ENCODE measurements at regions not wholly inside any gene's neighbourhood (a gene's known extent, or its start where the extent isn't known, plus 50 kb on each side); places are given as distances from the start of the nearest gene placed in this dataset.

GRCh38 chr3:72344647-72345046 lies 503.6 kb downstream of the SHQ1 start:
- H4K8ac ChIP-seq (ENCODE audit: low read depth in 2 of 2, low read length in 2 of 2): no peak overlapping the region
- WGBS, 2 experiments (ENCODE audit: extremely low coverage in 2 of 2, insufficient read length in 1 of 2): 20% methylated on average over 1 of the region's 6 CpGs; no CpG with 5 or more reads in 1 of the 2 experiments
- no peaks in the 10 kb centered on the region for H4K20me1 ChIP-seq (ENCODE audit: insufficient read depth, low read length)
- in situ Hi-C loops (cut with MboI; ENCODE audit: low sequenced_read_pairs) (no loop called here), intact Hi-C loops (cut with micrococcal nuclease) (no loop called here), dilution Hi-C loops (cut with HindIII; ENCODE audit: low sequenced_read_pairs, unreplicated experiment) (no loop called here)
- no peak overlapping the region for H3K23ac ChIP-seq (ENCODE audit: low read depth, low read length)
- no TSS peak for BruUV-seq (replicated peaks)
- H3K14ac ChIP-seq (replicated peaks; ENCODE audit: low read depth, low read length): no peak overlapping the region
- no peak overlapping the region for H2BK5ac ChIP-seq (ENCODE audit: low read depth, low read length, poor library complexity, severe bottlenecking)
- no peak overlapping the region for H3K9ac ChIP-seq (ENCODE audit: low read depth, low read length)
- H2AFZ ChIP-seq (replicated peaks; ENCODE audit: low read length, poor library complexity): no peak overlapping the region
- no peaks in the 10 kb centered on the region for H3K36me3 ChIP-seq (ENCODE audit: control insufficient read depth, insufficient read depth, low read length)
- no peak overlapping the region for H3K4ac ChIP-seq (ENCODE audit: low read depth, low read length)
- no peaks in the 10 kb centered on the region for H3K9me3 ChIP-seq (ENCODE audit: control insufficient read depth, insufficient read depth, low read length)
- POLR2A ChIA-PET (ENCODE audit: unreplicated experiment): no interaction called here
- no peak for ATAC-seq (ENCODE audit: low read depth)
- no peak overlapping the region for H4K91ac ChIP-seq (ENCODE audit: insufficient read depth, low read depth, low read length)
- no peak overlapping the region for H3K4me3 ChIP-seq (ENCODE audit: insufficient read depth, low read depth, low read length)
- CTCF ChIA-PET: no interaction called here
- H3K18ac ChIP-seq (ENCODE audit: low read depth, low read length): no peak overlapping the region
- no peak overlapping the region for H2BK120ac ChIP-seq (ENCODE audit: low read depth, low read length)
- no peak for DNase-seq
- H3K27me3 ChIP-seq (ENCODE audit: control insufficient read depth, insufficient read depth, low read length): 0 out of 2 replicates have a peak, but pooled peaks cover 2% of the 10 kb centered on the region
- H3K9me1 ChIP-seq (ENCODE audit: insufficient read depth, low read length): peaks cover 3% of the 10 kb centered on the region; the same call in 1 of the 2 replicates
- H3K56ac ChIP-seq (ENCODE audit: extremely low read depth, insufficient read depth, low read length): no peak overlapping the region
- H3K27ac ChIP-seq (ENCODE audit: insufficient read depth, low read length): no peak overlapping the region
- no peaks in the 10 kb centered on the region; the same call in 1 of the 2 replicates for H3K4me1 ChIP-seq (ENCODE audit: control insufficient read depth, insufficient read depth, low read length)
- no peaks in the 10 kb centered on the region for H3K79me1 ChIP-seq (ENCODE audit: low read depth in 1 of 2, low read length in 2 of 2)
- TF ChIP-seq, protein P1, sequence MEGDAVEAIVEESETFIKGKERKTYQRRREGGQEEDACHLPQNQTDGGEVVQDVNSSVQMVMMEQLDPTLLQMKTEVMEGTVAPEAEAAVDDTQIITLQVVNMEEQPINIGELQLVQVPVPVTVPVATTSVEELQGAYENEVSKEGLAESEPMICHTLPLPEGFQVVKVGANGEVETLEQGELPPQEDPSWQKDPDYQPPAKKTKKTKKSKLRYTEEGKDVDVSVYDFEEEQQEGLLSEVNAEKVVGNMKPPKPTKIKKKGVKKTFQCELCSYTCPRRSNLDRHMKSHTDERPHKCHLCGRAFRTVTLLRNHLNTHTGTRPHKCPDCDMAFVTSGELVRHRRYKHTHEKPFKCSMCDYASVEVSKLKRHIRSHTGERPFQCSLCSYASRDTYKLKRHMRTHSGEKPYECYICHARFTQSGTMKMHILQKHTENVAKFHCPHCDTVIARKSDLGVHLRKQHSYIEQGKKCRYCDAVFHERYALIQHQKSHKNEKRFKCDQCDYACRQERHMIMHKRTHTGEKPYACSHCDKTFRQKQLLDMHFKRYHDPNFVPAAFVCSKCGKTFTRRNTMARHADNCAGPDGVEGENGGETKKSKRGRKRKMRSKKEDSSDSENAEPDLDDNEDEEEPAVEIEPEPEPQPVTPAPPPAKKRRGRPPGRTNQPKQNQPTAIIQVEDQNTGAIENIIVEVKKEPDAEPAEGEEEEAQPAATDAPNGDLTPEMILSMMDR (conservative IDR thresholded peaks at IDR 0.05; ENCODE audit: low read depth, low read length): no peak
- no peak for TF ChIP-seq RCOR1 (IDR thresholded peaks at IDR 0.05; ENCODE audit: insufficient replicate concordance, low read length)
- TF ChIP-seq, protein P2, sequence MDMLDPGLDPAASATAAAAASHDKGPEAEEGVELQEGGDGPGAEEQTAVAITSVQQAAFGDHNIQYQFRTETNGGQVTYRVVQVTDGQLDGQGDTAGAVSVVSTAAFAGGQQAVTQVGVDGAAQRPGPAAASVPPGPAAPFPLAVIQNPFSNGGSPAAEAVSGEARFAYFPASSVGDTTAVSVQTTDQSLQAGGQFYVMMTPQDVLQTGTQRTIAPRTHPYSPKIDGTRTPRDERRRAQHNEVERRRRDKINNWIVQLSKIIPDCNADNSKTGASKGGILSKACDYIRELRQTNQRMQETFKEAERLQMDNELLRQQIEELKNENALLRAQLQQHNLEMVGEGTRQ (IDR thresholded peaks at IDR 0.05; ENCODE audit: low read depth, low read length): no peak
- no peak for TF ChIP-seq CHD1 (IDR thresholded peaks at IDR 0.05; ENCODE audit: low read depth, low read length)
- TF ChIP-seq BHLHE40 (IDR thresholded peaks at IDR 0.05; ENCODE audit: low read depth, low read length): no peak
- TF ChIP-seq MAFK (IDR thresholded peaks at IDR 0.05; ENCODE audit: low read depth, low read length): no peak
- TF ChIP-seq POLR2A (IDR thresholded peaks at IDR 0.05; ENCODE audit: low read depth, low read length): no peak
- TF ChIP-seq, protein P3, sequence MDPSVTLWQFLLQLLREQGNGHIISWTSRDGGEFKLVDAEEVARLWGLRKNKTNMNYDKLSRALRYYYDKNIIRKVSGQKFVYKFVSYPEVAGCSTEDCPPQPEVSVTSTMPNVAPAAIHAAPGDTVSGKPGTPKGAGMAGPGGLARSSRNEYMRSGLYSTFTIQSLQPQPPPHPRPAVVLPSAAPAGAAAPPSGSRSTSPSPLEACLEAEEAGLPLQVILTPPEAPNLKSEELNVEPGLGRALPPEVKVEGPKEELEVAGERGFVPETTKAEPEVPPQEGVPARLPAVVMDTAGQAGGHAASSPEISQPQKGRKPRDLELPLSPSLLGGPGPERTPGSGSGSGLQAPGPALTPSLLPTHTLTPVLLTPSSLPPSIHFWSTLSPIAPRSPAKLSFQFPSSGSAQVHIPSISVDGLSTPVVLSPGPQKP (IDR thresholded peaks at IDR 0.05; ENCODE audit: borderline replicate concordance, low read depth, low read length): no peak
- TF ChIP-seq RAD21 (IDR thresholded peaks at IDR 0.05; ENCODE audit: low read length): no peak
- no peak for TF ChIP-seq FOS (IDR thresholded peaks at IDR 0.05; ENCODE audit: low read depth, low read length)
- no peak for TF ChIP-seq NFE2L2 (IDR thresholded peaks at IDR 0.05; ENCODE audit: low read depth, low read length)
- no peak for TF ChIP-seq SMC3 (IDR thresholded peaks at IDR 0.05; ENCODE audit: low read depth, low read length)
- no peak for TF ChIP-seq CEBPB (IDR thresholded peaks at IDR 0.05; ENCODE audit: low read depth, low read length)
- no peak for TF ChIP-seq RFX5 (IDR thresholded peaks at IDR 0.05; ENCODE audit: low read depth, low read length)
- TF ChIP-seq MAZ (IDR thresholded peaks at IDR 0.05; ENCODE audit: borderline replicate concordance, low read depth, low read length): no peak
- no peak for TF ChIP-seq MXI1 (IDR thresholded peaks at IDR 0.05; ENCODE audit: borderline replicate concordance, low read depth, low read length)
- no peak overlapping the region for H2AK5ac ChIP-seq (ENCODE audit: low read depth, low read length)
- no peak overlapping the region for H3K4me2 ChIP-seq (ENCODE audit: low read depth, low read length)
- H4K5ac ChIP-seq (ENCODE audit: low read depth, low read length): no peak overlapping the region
- no peak overlapping the region for H2BK20ac ChIP-seq (ENCODE audit: low read depth, low read length)
- no peak overlapping the region for H2AK9ac ChIP-seq (replicated peaks; ENCODE audit: low read depth, low read length, poor library complexity)
- H2BK15ac ChIP-seq (ENCODE audit: low read depth, low read length): no peak overlapping the region

Data from IMR-90 (cell line).